ENCODE measurements at regions not wholly inside any gene's neighbourhood (a gene's known extent, or its start where the extent isn't known, plus 50 kb on each side); places are given as distances from the start of the nearest gene placed in this dataset.
A peak's percentile ranks its signal among the peaks of the same experiment; 100 is the strongest.

DNA sequence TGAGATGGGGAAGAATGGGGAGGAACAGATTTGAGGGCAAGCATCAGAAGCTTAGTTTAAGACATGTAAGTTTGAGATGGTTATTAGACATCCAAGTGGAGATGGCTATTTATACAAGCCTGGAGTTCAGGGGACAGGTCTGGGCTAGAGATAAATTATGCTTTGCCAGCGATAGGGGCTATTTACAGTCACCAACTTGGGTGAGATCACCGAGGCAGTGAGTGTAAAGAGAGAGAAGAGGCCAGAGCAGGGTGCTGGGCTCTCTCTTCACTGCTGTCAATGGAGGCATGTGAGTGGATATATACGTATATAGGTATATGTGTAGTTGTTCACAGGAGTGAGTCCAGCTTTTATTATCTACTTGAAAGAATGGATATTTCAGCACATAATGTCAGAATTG is 81.0 kb downstream of the QPCT start:
- DNase-seq (ENCODE audit: low spot score): no peak

- DNase-seq (ENCODE audit: low spot score): no peak
These were observed 82.8 kb downstream of the QPCT start for GRCh38 chr2:37427241-37427640.

GRCh38 chr2:37436323-37436722 is 91.9 kb downstream of the QPCT start:
- DNase-seq (ENCODE audit: low spot score): no peak

GRCh38 chr2:37439131-37439642 is 94.8 kb downstream of the QPCT start:
- no peak for DNase-seq (ENCODE audit: low spot score)

GRCh38 chr2:37441055-37441454 is 96.6 kb downstream of the QPCT start:
- DNase-seq (ENCODE audit: low spot score): no peak

DNA sequence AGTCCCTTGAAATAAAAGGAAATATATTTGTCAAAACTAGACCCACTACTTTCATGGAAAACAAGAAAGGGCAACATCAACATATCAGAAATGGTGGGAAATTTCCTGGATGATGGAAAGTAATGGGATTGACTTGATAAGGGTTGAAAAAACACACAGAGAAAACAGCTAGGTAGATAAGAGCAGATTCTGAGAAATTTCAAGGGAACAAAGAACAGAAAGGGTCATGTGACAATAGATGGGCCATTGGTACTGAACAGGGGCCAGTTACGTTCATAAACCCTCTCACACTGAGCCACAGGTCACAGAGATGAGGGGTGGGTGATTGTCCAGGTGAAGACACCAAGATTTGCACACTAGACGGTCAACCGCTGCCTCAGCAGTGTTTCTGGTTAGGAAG is 98.7 kb downstream of the QPCT start:
- DNase-seq (ENCODE audit: low spot score): no peak

- no peak for DNase-seq (ENCODE audit: low spot score)
These were observed 103.0 kb downstream of the QPCT start for GRCh38 chr2:37447446-37447845.

DNA sequence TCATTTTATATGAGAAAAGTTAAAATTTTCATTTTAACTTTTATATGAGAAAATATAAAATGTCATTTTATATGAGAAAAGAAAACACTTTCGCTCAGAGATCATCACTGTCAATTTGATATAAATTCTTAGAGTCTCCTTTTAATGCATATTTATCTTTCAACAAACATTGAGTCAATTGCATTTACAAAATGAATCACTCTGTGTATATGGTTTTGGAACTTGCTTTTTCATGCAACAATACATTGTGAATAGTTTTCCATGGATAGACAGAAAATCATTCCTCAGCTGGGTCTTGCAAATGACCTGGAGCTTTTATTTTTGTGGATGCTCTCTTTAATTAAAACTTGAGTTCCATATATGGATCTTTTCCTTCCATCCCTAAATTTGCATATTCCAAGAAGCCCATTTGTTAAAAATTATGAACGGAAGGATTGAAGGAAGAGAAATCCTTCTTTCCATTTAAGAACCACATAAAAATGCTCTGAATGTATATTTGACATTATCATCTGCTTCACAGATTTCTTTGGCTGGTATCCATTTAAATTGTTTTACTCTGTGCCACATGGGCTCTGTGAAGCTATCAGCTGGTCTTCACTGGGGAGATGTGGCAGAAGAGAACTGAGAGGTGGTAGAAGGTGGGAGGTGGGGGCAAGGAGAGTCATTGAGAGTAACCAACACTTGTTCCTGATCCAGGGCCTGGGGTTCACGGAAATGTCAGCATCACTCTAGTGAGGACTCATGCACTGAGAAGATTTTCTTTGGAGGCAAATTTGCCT is 104.1 kb downstream of the QPCT start:
- no peak for DNase-seq (ENCODE audit: low spot score)

DNA sequence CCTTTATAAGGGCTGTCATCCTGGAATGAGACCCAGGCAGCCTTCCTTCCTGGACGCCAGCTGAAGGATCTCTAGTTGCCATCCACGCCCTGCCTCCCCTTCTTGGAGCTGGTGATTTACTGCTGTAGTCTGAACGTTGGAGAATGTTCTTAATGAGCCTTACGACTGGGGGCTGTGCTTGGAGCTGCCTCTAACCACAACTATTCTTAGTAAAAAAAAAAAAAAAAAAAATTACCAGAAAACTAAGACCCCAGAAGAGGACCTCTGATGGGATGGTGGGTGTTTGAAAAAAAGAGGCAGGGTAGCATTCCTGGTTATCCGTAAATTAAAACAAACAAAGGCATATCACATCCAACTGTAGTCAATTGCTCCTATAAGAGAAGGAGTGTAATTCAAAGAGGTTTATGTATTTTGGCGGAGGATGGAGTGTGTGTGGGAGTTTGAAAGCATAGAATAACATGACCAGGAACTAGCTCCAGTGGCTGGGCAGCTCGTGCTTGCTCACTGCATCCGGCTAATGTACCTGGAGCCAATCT is 105.4 kb downstream of the QPCT start:
- no peak for DNase-seq (ENCODE audit: low spot score)

DNA sequence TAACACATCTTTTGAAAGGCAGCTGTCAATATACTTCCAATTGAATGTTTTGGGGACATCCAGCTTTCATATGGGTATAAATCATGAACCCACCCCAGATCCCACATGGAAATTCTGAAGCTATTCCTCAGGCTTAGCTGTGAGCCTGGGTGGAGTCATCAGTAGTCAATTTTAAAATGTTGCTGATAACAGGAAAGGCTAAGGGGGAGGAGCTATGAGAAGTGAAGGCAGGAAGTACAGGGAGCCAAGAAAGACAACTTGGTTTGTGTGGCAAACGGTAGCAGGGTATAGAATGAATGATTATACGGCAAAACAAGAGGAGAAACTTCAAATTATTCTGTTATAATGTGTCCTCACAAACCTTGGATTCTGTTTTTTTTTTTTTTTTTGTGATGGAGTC is 108.6 kb downstream of the QPCT start:
- peak; percentile 46 for DNase-seq (ENCODE audit: low spot score)

DNA sequence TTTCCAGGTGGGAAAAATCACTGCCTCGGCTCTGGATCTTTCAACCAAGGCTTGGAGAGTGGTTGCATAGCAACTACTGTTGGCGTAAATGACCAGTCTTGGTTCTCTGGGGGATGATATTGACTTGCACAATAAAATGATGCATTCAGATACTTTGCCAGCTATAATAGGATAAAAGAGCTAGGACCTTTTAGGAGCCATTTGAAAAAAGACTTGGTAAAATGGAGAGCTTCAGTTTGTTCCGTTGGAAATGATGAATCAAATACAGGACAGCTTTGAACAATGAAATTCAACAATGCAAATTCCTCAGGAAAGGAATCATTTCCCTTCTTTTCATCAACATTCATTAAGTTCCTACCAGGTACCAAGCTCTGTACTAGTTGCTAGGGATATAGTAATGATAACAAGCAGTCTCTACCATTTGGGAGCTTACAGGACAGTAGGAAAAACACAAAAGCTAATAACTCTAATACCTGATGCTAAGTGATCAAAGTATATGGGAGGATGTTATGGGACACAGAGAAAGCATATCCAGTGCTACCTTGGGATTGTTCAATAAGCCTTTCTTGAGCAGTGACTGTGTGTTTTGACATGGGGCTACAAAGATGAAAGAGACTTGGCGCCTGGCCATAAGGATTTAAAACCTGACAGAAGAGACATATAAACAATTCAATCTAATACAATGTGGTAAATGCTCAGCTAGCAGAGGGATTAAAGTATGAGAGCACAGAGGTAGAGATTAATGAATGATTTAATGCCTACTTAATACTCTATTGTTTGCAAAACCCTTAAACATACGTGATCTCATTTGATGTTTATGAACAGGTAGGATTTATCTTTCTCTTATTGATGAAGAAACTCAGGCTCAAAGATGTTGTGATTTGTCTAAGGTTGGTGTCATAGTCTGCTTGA is 110.7 kb downstream of the QPCT start:
- no peak for DNase-seq (ENCODE audit: low spot score)

- peak; percentile 77 for DNase-seq (ENCODE audit: low spot score)
These were observed 112.0 kb downstream of the QPCT start for GRCh38 chr2:37456479-37456878.

GRCh38 chr2:37457401-37457901 is 113.0 kb downstream of the QPCT start:
- no peak for DNase-seq (ENCODE audit: low spot score)

DNA sequence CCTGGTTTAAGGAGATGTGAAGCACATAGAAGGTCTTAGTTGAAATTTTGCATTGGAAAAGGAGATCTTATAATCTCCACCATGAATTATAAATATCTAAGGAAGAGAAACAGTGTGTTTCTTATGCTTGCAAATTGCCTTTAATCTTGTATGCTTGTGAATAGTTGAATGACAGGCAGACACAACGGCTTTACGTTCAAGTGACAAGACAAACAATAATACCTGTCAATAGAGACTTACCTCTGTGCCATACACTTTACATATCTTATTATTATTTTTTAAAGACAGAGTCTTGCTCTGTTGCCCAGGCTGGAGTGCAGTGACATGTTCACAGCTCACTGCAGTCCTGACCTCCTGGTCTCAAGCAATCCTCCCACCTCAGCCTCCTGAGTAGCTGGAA is 113.7 kb downstream of the QPCT start:
- no peak for DNase-seq (ENCODE audit: low spot score)

DNA sequence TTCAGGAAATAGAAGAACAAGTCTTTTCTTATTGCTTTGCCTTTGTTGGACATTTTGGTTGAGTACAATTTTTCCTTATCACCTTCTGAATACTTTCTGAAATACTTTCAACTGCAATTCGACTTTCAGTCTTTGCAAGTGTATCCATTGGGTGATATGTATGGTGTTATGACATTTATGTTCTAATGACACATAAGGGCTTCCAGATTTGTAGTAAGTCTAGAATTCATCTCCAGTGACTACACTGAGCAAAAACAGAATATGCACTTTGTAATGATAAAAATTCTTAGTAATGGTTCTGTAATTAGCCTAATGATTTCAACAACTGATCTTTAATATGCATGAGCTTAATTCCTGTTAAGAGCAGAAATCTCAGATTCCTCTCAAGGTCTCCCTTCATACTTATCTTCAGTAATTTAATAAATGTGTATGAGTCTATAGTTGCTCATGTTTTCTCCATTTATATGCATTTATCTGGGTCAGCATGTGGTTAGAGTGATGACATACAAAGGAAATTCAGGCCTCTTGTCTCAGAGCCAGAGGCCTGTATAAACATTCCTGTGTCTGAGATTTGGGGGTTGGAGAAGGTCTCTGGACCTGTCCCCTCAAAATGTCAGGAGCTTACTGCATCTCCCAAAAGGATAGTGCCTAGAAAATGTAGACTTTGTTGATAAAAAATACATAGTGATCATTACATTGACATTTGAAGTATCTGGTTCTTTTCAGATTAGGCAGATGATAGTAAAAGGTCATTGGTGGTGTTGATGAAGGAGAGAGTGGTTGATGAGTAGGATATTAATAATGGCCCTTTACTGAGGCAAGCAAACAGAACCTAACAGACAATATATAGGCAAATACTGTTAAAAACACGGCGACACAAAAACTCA is 114.9 kb downstream of the QPCT start:
- DNase-seq (ENCODE audit: low spot score): peak; percentile 5

DNA sequence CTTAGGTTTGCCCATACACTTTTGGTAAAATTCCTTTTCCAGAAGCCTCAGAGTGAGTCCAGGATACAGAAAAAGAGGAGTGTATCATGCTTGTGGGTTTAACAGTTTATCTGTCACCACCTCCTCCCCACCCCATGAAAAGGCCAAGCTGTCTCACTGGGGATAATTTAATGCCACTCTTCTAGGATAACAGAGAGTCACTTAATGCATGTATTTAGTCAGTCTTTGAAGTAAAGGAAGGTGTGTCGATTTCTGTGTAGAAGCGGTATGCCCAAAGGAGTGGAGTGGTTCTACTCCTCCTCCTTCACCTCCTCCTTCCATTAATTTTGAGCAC is 116.4 kb downstream of the QPCT start:
- no peak for DNase-seq (ENCODE audit: low spot score)

DNA sequence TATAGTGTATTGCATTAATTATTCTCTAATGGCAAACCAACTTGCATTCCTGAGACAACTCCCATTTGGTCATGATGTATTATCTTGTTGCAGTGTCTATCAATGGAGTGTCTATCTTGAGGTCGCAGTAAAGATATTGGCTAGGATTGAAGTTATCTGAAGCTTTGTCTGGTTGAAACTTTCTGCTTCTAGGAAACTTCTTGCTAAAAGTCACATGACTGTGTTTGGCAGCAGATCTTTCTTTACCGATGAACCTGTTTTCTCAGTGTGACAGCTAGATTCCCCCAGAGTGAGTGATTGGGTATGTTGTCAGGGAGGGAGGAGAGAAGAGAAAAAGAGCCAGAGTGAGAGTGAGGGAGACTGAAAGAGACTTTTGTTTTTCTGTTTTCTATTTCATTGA is 119.6 kb downstream of the QPCT start:
- DNase-seq (ENCODE audit: low spot score): no peak

- no peak for DNase-seq (ENCODE audit: low spot score)
These were observed 122.2 kb downstream of the QPCT start for GRCh38 chr2:37466533-37467222.

DNA sequence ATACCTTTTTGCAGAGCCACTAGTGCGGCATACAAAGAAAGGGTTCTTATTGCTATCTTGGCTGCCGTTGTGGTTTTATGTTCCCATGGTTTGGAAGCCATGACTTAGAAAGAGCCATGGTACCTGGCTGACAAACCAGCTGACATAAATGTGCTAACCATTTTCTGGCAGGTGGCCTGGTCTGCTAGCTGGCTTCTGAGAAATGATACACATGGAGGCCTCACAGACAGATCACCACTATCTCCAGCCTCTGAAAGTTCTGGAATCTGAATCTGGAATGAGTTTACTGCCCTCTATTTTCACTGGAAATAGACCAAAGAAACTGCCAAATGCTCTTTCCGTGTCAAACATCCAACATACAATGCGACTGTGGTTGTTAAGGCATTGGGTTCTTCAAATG is 123.7 kb downstream of the QPCT start:
- no peak for DNase-seq (ENCODE audit: low spot score)

DNA sequence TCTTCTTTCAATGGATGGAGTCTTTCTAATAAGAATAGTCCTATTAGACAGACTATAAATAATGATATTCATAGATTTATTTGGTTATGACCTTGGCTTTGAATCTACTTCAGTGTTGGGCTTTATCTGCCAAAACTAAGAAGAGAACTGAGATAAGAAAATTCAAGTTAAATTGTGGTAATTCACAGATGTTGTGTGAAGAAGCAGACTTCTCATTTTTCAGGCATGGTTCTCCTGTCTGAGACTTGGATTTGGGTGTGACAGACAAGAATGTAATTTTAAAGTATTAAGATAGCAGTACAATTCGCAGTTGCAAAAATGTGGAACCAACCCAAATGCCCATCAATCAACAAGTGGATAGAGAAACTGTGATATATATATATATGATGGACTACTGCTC is 124.7 kb downstream of the QPCT start:
- no peak for DNase-seq (ENCODE audit: low spot score)

DNA sequence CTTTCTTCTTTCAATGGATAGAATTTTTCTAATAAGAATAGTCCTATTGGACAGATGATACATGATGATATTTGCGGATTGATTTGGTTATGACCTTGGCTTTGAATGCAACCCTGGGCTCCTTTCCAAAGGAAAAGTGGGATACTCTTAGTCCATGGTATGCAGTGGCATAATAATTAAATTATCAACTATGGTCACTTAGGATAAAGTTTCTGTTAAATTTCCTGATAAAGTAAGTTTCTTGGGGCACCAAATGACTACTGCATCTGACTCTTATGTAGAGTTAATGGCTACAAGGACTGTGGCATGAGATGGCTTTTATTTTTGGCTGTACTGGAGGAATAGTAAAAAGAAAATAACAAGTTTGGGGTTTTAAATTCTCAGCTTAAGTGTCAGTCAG is 126.7 kb downstream of the QPCT start:
- no peak for DNase-seq (ENCODE audit: low spot score)

Data from CD4-positive, alpha-beta T cell treated with Interleukin-6 at 100 ng/mL for 8 hours (primary cell).